IPS-20b (cell line): ENCODE measurements at regions not wholly inside any gene's neighbourhood (a gene's known extent, or its start where the extent isn't known, plus 50 kb on each side); places are given as distances from the start of the nearest gene placed in this dataset.

Experiments
- H3K27ac ChIP-seq: one replicate; pipeline ENCODE4 v1.5.1; 2013; ENCODE audit warnings: low read length
- H3K27me3 ChIP-seq: 2 replicates; pipeline ENCODE4 v1.6.1; 2013; ENCODE audit warnings: mild to moderate bottlenecking, low read length, inconsistent platforms; ENCODE audit not compliant: insufficient read depth
- H3K36me3 ChIP-seq: 2 replicates; pipeline ENCODE4 v1.6.1; 2013; ENCODE audit warnings: low read depth, mild to moderate bottlenecking, inconsistent platforms, low read length, moderate library complexity; ENCODE audit not compliant: insufficient read depth
- H3K4me1 ChIP-seq: 2 replicates; pipeline ENCODE4 v1.6.1; 2013; ENCODE audit warnings: mild to moderate bottlenecking, control low read depth, inconsistent platforms, low read length, moderate library complexity; ENCODE audit not compliant: insufficient read depth
- H3K4me3 ChIP-seq: 2 replicates; pipeline ENCODE4 v1.5.1; 2013; ENCODE audit warnings: mild to moderate bottlenecking, low read length, inconsistent platforms
- H3K9ac ChIP-seq: 2 replicates; pipeline ENCODE4 v1.6.1; 2013; ENCODE audit warnings: low read depth, mild to moderate bottlenecking, inconsistent platforms, low read length, moderate library complexity
- H3K9me3 ChIP-seq: 2 replicates; pipeline ENCODE4 v1.6.1; 2013; ENCODE audit warnings: mild to moderate bottlenecking, low read depth, low read length, inconsistent platforms; ENCODE audit not compliant: insufficient read depth

- Histone ChIP-seq H3K4me3 (no peak overlapping the region), H3K27me3 (no peaks in the 10 kb centered on the region), H3K9ac (no peak overlapping the region), H3K4me1 (no peaks in the 10 kb centered on the region), H3K27ac (no peak overlapping the region), H3K9me3 (no peaks in the 10 kb centered on the region), H3K36me3 (no peaks in the 10 kb centered on the region)
Observed at GRCh38 chr17:5672141-5672540, 87.8 kb upstream of the NLRP1 start.

DNA sequence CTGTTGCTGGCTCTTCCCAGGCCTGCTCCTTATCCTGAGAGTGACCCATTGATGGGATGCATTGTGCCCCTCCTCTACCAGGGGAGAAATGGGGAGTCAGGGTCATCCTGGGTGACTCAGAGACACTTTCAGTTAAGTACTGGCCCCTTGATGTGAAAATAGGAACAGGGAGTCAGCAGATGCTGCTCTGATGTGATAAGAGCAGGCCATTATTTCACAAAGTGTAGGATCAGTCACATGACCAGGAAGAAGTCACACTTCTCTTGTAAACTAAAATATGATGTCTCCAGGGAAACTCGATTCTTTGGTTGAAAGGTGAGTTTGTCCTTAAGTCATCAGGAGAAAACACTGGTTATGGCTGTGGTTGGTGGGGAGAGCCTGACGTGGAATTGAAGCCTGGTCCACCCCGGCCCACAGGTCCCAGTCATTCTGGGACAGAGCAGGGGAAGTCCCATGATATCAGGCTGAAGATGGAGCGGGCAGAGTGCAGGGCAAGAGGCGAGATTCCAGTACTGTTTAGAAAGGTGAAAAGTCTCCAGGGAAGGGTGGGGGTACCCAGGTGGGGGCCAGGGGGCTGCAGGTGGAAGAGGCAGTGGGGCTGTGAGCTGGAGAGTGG lies 88.6 kb upstream of the NLRP1 start:
- no peak overlapping the region for H3K9ac ChIP-seq
- H3K27me3 ChIP-seq, result no peaks in the 10 kb centered on the region
- no peak overlapping the region for H3K27ac ChIP-seq
- no peaks in the 10 kb centered on the region for H3K9me3 ChIP-seq
- H3K4me3 ChIP-seq, result no peak overlapping the region
- no peaks in the 10 kb centered on the region for H3K36me3 ChIP-seq
- no peaks in the 10 kb centered on the region for H3K4me1 ChIP-seq

- no peaks in the 10 kb centered on the region for H3K36me3 ChIP-seq
- H3K27me3 ChIP-seq, result no peaks in the 10 kb centered on the region
- no peak overlapping the region for H3K9ac ChIP-seq
- H3K9me3 ChIP-seq, result no peaks in the 10 kb centered on the region
- H3K4me1 ChIP-seq, result peaks cover 3% of the 10 kb centered on the region; the same call in 1 of the 2 replicates
- H3K27ac ChIP-seq, result no peak overlapping the region
- no peak overlapping the region for H3K4me3 ChIP-seq
Observed at GRCh38 chr17:5675625-5676421, 91.5 kb upstream of the NLRP1 start.

GRCh38 chr17:5677620-5678019 lies 93.3 kb upstream of the NLRP1 start:
- no peaks in the 10 kb centered on the region for H3K27me3 ChIP-seq
- H3K4me1 ChIP-seq, result peaks cover 12% of the 10 kb centered on the region
- H3K9ac ChIP-seq, result no peak overlapping the region

GRCh38 chr17:5678171-5678570 lies 93.9 kb upstream of the NLRP1 start:
- Histone ChIP-seq H3K9me3 (no peaks in the 10 kb centered on the region), H3K27me3 (no peaks in the 10 kb centered on the region), H3K4me3 (no peak overlapping the region), H3K9ac (no peak overlapping the region), H3K36me3 (no peaks in the 10 kb centered on the region), H3K27ac (no peak overlapping the region), H3K4me1 (peaks cover 12% of the 10 kb centered on the region)

More at GRCh38 chr17:5677620-5678019, 93.3 kb upstream of the NLRP1 start:
- Histone ChIP-seq H3K27ac (no peak overlapping the region), H3K4me3 (no peak overlapping the region), H3K9me3 (no peaks in the 10 kb centered on the region), H3K36me3 (no peaks in the 10 kb centered on the region)

- H3K27ac ChIP-seq, result no peak overlapping the region
- H3K9me3 ChIP-seq, result no peaks in the 10 kb centered on the region
- H3K36me3 ChIP-seq, result no peaks in the 10 kb centered on the region
- H3K9ac ChIP-seq, result no peak overlapping the region
- no peak overlapping the region for H3K4me3 ChIP-seq
- H3K4me1 ChIP-seq, result peaks cover 12% of the 10 kb centered on the region
- H3K27me3 ChIP-seq, result no peaks in the 10 kb centered on the region
Observed at GRCh38 chr17:5680766-5681165, 96.5 kb upstream of the NLRP1 start.

- Histone ChIP-seq H3K4me3 (no peak overlapping the region), H3K9ac (no peak overlapping the region; the same call in 1 of the 2 replicates), H3K27ac (no peak overlapping the region), H3K27me3 (no peaks in the 10 kb centered on the region), H3K36me3 (no peaks in the 10 kb centered on the region), H3K9me3 (no peaks in the 10 kb centered on the region), H3K4me1 (peaks cover 12% of the 10 kb centered on the region)
Observed at GRCh38 chr17:5683241-5683640, 98.9 kb upstream of the NLRP1 start.

GRCh38 chr17:5686074-5686635 lies 101.8 kb upstream of the NLRP1 start:
- H3K9ac ChIP-seq, result no peak overlapping the region
- H3K36me3 ChIP-seq, result no peaks in the 10 kb centered on the region
- H3K4me3 ChIP-seq, result no peak overlapping the region
- peaks cover 6% of the 10 kb centered on the region for H3K4me1 ChIP-seq
- no peak overlapping the region for H3K27ac ChIP-seq
- H3K9me3 ChIP-seq, result no peaks in the 10 kb centered on the region
- no peaks in the 10 kb centered on the region for H3K27me3 ChIP-seq

- Histone ChIP-seq H3K27ac (no peak overlapping the region), H3K27me3 (no peaks in the 10 kb centered on the region), H3K4me3 (no peak overlapping the region), H3K9me3 (no peaks in the 10 kb centered on the region), H3K36me3 (no peaks in the 10 kb centered on the region), H3K4me1 (no peaks in the 10 kb centered on the region), H3K9ac (no peak overlapping the region)
Observed at GRCh38 chr17:5687646-5688045, 103.3 kb upstream of the NLRP1 start.

GRCh38 chr17:5693821-5694220 lies 109.5 kb upstream of the NLRP1 start:
- no peaks in the 10 kb centered on the region for H3K9me3 ChIP-seq
- no peaks in the 10 kb centered on the region for H3K27me3 ChIP-seq
- H3K36me3 ChIP-seq, result no peaks in the 10 kb centered on the region
- no peak overlapping the region for H3K27ac ChIP-seq
- no peak overlapping the region for H3K9ac ChIP-seq
- H3K4me1 ChIP-seq, result peaks cover 7% of the 10 kb centered on the region; the same call in 1 of the 2 replicates
- H3K4me3 ChIP-seq, result no peak overlapping the region

GRCh38 chr17:5694551-5694950 lies 110.2 kb upstream of the NLRP1 start:
- no peaks in the 10 kb centered on the region for H3K27me3 ChIP-seq
- no peaks in the 10 kb centered on the region for H3K36me3 ChIP-seq
- no peak overlapping the region; the same call in 1 of the 2 replicates for H3K9ac ChIP-seq
- H3K9me3 ChIP-seq, result no peaks in the 10 kb centered on the region
- H3K27ac ChIP-seq, result no peak overlapping the region
- H3K4me3 ChIP-seq, result no peak overlapping the region
- peaks cover 15% of the 10 kb centered on the region; the same call in 1 of the 2 replicates for H3K4me1 ChIP-seq

DNA sequence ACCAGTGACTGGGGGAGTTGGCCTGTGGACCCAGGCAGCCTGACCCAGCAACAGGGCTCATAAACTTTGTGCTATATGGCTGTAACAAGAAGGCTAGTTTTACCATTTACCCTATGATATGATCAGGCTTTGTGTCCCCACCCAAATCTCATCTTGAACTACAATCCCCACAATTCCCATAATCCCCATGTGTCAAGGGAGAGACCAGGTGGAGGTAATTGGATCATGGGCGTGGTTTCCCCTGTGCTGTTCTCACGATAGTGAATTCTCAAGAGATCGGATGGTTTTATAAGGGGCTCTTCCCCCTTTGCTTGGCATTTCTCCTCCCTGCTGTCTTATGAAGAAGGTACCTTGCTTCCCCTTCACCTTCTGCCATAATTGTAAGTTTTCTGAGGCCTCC lies 111.2 kb upstream of the NLRP1 start:
- no peaks in the 10 kb centered on the region for H3K27me3 ChIP-seq
- no peaks in the 10 kb centered on the region for H3K36me3 ChIP-seq
- H3K4me3 ChIP-seq, result peak overlapping the region; percentile 12; the same call in 1 of the 2 replicates
- H3K9ac ChIP-seq, result peak overlapping the region; percentile 7; the same call in 1 of the 2 replicates
- H3K9me3 ChIP-seq, result no peaks in the 10 kb centered on the region
- no peak overlapping the region for H3K27ac ChIP-seq
- peaks cover 20% of the 10 kb centered on the region; the same call in 1 of the 2 replicates for H3K4me1 ChIP-seq
